GM18519 (cell line): ENCODE measurements at regions not wholly inside any gene's neighbourhood (a gene's known extent, or its start where the extent isn't known, plus 50 kb on each side); places are given as distances from the start of the nearest gene placed in this dataset.
"Not testable (repeated sequence)": the region's sequence is repeated elsewhere in the genome, so short reads cannot be mapped to it uniquely, and the experiment has no call there.

ENCODE experiments used
- ATAC-seq: cut with Tn5 transposase; IDR thresholded peaks from one replicate; pipeline ENCODE4 v1.9.1; 2021; ENCODE audit warnings: mild to moderate bottlenecking, moderate library complexity; ENCODE audit not compliant: unreplicated experiment, low FRiP score

DNA sequence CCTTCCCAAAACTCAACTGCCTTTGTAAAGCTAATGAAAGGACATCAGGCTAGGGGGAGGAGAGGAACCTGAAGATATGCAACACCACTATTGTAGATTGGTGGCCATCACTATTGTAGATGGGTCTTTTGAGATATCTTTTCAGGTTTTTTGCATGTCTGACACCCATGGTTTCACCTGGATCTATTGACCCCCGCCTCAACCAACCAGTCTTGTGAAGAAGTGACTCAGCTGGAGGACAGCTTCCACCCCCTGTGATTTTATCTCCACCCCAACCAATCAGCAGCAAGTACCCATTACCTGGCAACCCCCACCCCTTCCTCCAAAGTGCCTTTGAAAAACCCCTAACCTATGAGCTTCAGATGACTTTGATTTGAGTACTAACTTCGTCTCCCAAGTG is 382.6 kb upstream of the GOT2 start:
- ATAC-seq, result no peak

DNA sequence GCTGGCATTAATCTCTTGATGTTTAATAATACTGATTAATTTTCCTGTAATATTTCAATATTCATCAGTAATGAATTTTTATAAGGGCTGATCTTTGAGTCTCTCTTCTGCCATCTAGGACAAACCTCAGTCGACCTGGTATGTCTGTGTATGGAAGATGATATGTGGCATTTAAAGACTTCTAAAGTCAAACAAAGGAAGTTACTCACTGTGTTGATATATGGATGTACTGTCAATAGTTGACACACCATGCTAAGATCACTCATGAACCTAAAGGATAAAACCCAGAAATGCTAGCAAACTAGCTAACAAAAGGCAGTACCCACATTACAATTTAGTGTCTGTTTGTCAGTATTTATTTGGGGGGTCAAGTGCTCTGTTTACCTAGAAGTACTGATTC is 380.7 kb upstream of the GOT2 start:
- no peak for ATAC-seq

DNA sequence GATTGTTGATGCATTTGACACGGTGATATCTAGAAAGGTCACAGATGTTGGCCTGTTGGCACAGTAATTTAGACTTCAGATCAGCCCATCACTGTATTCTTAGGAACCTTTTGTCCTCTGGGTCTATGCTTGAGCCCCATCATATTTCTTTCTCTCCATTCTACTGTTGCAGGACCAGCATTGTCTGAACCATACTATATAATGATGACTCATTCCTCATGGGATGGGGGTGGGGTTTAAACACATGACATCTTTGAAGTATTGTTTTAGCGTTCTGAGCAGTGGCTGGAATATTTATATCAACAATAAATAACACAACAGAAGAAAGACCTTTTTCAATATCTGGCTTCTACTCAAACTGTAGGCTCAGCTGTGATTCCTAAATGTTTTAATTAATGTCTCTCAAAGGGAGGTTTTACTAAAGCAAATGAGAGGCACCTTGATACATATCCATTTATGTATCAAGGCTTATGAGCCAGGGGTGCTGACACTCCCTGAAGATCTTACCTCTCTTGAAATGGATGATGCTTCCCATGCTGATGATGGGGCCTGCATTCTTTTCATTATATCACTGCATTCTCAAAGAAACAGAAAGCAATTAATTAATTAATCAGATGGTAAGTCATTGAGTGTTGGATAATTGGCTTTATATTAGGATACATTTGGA is 379.0 kb upstream of the GOT2 start:
- ATAC-seq, result no peak

DNA sequence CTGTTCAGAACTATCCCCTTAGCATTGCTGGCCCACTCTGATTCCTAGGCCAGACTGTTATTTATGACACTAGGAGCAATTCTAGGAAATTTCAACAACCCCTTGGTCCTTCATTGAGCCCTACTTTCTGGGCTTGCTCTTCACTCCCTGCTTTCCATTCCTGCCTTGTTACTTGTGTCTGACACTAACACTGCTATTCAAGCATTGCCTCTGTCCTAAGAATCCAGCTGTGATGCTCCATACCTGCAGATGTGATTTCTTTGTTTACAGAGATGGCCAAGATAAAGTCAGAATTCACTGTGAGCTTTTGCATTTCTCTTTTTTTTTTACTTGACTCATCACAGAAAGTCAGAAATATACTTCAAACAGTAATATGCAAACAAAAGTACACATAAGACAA is 377.2 kb upstream of the GOT2 start:
- no peak for ATAC-seq

DNA sequence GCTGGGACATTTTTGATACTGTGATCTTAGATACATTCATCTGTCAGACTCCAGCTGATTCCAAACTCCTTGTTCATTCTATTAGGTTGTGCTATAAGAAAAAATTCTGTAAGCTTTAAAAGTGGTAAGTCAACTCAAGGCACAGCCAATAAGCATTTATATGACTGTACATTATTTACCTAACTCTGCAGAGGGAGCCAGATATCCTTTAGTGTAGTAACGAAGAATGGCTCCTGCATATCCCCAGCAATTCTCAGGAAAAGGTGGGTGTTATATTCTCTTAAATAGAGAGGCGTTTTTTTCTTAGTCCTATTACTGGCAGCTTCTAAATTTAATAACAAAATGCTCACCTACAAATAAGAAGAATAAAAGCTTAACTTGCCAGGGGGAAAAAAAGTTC is 374.3 kb upstream of the GOT2 start:
- ATAC-seq, result no peak

DNA sequence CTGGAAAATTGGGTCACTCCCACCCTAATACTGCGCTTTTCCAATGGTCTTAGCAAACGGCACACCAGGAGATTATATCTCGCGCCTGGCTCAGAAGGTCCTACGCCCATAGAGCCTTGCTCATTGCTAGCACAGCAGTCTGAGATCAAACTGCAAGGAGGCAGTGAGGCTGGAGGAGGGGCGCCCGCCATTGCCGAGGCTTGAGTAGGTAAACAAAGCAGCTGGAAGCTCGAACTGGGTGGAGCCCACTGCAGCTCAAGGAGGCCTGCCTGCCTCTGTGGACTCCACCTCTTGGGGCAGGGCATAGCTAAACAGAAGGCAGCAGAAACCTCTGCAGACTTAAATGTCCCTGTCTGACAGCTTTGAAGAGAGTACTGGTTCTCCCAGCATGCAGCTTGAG is 362.6 kb upstream of the GOT2 start:
- ATAC-seq, result not testable (repeated sequence)

DNA sequence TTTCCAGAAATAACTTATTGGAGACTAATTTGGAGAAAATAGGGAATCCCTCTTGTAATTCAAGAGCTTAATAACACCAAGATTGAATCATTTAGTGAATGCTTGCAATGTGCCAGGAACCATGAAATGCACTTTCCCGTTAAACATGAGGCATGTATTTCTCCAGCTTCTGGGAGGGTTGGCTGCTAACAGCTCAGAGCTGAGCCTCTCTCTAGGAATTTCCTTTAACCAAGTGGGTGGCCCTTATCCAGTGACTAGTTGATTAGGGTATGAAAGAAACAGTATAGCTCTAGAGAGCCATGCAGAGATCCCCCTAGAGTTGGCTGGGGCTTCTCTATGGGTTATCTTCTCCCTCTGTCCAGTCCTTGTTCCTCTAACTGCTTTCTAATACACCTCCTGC is 356.4 kb upstream of the GOT2 start:
- no peak for ATAC-seq

DNA sequence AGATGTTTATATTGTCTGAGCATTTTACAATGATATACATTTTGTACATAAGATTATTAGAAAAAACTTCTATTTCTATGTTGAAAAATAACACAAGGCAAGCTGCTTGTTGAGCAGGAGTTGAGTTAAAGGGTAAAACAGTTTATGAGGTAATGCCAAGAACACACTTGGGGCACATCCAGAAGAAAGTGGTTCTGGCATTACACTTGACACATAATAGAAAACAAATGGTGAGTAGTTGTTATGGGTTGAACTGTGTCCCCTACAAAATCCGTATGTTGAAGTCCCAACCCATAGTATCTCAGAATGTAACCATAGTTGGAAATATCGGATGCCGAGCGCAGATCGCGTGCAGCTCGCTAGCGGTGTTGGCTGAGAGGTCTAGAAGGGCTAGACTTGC is 354.3 kb upstream of the GOT2 start:
- ATAC-seq, result no peak

DNA sequence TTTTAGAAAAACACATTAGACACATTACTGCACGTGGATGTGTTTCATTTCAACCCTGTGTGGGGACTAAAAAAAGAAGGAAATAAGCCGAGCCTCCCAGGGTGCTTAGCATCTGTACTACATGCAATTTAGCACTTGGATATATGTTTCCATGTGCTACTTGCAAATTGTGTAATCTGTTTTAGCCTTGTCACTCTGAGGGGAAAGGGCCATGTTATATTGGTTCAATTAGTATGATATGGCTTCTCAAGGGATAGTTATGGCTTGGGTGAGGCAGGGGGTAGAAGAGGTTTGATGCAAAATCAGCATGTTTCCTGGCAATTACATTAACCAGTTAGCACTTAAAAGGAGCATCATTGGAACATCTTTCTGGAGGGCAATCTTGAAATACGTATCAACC is 353.5 kb upstream of the GOT2 start:
- no peak for ATAC-seq

DNA sequence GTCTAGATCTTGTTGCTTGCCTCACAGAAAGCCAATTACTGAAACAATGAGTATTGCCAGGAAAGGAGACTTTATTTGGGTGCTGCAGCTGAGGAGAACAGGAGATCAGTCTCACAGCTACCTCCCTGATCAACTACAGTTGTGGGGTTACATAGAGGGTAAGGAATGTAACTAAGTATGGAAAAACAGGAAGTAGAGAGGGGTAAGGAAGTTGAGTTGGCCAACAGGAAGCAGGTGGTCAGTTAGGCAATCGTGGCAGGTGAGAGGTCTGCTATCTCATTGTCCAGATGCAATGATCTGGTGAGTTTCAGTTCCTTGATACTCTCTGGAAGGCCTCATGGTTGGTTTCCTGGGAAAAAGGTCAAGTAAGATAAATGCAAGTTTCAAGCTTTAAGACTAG is 333.1 kb upstream of the GOT2 start:
- ATAC-seq, result no peak

DNA sequence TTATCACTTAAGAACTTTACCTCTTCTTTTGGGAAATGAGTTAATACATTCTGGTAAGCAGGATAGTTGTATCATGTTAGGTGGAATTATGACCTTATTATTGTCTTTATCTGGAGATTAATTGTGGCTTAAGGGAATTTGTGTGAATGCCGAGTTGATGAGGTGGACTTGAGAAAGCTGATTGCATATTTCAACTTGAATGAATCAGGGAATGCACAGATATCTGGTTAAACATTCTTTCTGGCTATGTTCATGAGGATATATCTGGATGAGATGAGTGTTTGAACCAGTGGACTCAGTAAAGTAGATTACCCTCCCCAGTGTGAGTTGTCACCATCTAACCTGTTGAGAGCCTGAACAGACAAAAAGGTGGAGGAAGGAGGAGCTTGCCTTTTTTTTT is 326.1 kb upstream of the GOT2 start:
- no peak for ATAC-seq

DNA sequence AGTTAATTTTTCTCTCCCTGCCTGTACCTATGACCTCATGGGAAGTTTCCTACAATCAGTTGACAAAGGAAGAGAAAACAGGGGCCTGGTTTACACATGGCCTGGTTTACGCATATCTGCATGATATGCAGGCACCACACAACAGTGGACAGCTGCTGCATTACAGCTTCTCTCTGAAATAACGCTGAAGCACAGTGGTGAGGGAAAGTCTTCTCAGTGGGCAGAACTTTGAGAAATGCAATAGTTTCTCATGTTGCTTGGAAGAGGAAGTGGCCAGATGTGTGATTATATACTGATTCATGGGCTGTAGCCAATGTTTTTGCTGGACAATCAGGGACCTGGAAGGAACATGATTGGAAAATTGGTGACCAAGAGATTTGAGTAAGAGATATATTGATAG is 324.1 kb upstream of the GOT2 start:
- no peak for ATAC-seq

DNA sequence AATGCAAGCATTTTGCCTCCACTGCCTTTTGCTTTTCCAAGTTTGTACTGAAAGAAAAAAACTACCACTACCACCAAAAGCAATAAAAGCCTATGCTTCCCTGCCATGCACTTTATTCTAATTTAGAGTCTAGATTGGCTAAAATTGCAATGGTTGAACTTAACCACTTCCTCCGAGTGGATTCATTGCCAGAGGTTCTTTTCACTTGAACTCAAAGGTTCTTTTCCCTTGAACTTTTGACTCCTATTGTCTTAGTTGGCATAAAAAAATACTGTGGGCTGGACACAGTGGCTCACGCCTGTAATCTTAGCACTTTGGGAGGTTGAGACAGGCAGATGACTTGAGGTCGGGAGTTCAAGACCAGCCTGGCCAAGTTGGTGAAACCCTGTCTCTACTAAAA is 319.8 kb upstream of the GOT2 start:
- ATAC-seq, result no peak

DNA sequence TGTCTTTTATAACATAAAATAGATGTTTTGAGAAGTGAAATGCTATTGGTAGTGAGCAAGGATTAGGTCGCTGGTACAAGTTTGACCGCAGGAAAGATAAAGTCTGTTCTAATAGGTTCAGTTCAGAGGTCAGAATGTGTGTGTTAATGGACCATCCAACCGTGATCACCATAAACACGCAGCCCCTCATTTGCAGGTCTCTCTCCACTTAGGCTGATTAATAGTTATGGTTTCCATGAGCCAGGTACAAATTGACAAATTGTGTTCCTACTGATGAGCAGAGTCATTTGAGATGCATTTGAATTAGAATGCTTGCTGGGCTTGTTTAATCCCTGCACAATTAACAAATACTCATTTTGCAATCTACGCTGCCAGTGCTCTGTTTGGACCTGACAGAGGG is 318.1 kb upstream of the GOT2 start:
- no peak for ATAC-seq

DNA sequence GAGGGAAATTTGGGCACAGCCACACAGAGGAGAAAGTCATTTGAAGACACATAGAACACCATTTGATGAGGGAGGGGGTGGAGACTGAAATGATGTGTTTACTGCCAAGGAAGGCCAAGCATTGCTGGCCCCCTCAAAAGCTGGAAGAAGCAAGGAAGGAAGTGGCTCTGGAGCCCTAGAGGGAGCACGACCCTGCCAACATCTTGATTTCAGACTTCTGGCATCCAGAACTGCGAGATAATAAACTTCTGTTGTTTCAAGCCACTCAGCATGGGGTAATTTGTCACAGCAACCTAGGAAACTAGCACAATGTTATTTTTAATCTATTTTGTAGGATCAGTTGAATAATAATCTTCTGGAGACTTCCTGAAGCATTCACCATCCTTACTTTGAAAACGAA is 314.8 kb upstream of the GOT2 start:
- ATAC-seq, result no peak

DNA sequence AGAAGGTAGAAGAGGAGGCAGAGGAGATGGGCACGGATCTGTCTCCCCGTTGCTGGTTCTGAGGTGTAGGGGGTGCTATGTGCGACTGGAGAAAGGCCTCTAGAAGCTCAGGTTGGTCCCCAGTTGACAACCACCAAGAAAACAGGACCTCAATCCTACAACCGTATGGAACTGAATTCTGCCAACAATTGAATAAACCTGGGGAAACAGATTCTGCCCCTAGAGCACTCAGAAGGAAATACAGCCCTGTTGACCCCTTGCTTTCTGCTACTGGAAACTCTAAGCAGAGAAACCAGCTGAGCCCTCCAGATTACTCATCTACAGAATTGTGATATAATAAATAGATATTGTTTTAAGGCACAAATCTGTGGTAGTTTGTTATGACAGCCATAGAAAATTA is 313.0 kb upstream of the GOT2 start:
- no peak for ATAC-seq

DNA sequence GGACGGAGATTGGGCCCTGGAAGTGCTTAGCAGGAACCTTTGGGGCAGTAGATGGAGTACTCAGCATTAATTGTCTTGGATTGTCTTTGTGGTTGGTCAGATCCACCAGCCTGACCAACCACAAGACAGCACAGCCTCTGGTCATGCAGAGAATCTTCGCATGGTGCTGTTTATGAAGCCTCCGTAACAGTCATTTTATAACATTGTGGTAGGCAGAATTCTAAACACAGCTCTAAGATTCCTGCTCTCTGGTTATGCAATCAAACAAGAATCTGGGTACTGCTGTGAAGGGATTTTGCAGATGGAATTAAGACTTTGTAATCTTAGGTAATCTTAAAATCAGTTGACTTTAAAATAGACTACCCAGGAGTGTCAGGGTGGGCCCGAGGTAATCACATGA is 312.2 kb upstream of the GOT2 start:
- no peak for ATAC-seq

DNA sequence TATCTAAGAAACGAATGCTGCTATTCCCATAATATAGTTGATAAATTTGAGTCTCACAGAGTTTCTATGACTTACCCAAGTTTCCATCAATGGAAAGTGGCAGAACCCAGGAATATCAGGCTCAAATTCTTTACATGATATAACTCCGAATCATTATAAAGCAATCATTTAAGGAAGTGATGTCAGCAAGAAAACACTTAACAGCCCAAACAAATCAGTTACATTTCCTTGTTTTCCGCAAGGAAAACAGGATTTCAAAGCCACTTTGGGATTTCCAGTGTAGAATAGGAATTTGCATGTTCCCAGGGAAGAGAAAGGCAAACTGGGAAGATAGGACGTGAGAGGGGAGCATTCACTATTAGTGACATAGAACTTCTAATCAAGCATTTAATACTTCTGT is 311.4 kb upstream of the GOT2 start:
- ATAC-seq, result no peak

DNA sequence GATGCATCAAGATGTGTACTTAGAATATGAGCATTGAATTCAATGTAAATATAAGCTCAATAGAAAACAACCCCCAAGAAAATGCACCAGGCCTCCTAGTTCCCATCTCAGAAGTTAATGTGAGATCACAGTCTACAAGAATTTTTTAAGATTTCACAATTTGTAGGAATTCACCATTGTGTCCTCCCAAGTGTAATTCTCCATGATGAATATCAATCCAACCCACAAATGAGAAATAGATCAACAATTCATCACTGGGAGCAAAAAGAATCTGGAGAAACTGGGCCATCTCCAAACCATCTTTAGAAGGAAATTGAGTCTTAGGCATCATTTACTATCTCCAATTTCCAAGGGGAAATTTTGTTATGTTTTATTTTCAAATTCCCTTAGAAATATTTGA is 310.5 kb upstream of the GOT2 start:
- ATAC-seq, result no peak

DNA sequence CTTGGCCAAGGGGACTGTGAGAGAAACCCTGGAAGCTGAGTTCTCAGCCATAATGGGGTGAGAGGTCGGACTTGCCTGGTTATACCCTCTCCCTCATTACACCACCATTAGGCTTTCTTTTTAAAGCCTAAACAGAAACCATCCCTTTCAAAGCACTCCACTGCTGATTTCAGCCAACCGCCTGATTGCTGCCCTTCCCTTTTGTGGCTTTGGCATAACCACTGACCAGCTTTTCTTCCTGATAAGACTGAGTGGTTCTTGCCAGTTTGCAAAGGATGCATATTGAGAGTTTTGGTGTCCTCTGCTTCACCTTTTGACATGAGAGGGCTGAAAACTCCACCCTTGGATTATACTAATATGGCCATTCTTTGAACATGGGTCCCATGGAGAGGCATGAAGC is 308.2 kb upstream of the GOT2 start:
- no peak for ATAC-seq

DNA sequence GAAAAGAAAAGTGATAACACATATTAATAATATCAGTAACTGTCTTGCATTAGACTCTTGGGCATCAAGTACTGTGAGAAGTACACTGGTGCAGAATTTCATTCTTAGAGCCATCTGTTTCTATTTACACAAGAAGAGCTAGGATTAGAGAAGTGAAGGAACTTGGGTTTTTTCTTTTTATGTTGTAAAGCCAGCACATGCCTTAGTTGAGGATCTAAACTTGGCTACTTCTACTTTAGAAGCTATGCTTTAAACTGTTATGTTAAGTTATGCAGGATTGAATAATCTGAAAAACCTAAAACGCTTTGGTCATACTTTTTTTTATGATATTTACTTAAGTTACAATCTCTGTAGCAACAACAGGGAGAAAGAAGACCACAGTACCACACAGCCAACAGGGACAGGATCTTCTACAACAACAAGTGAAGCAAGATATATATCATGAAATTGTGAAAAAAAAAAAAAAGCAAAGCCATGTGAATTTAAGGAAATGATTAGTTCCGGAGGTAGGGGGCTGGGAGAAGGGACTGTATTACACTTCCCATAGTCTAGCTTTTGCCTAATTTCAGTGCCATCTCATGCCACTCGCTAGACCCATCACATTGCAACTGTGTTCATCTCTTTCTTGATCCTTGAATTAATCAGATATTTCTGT is 305.1 kb upstream of the GOT2 start:
- no peak for ATAC-seq

DNA sequence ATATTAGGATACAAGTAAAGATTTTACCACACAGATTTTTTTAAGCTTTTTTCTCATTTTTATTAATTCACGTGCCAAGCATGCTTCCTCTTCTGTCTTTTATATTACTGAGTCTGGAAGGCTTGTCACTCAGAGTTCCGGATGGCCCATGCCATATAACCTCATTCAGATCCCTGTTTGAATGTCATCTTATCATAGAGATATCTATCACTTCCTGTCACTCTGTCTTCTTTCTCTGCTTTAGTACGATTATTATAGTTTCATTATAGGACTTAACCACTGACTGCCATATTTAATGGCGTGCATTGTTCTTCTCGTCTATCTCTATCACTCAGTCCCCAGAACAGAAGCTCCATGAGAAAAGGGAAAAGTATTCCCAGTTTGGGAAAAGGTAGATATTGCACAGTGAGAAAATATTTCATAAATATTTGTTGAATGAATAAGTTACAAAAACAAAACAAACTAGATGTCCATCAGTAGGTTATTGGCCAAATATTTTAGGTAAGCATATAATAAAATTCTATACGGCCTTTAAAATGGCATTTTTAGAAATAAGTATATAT is 296.9 kb upstream of the GOT2 start:
- ATAC-seq, result no peak
